Kidney (tissue), 13 donors: ENCODE measurements at regions not wholly inside any gene's neighbourhood (a gene's known extent, or its start where the extent isn't known, plus 50 kb on each side); places are given as distances from the start of the nearest gene placed in this dataset.

Source experiments
- DNase-seq, 5 donors: peaks; one replicate each; pipeline ENCODE4 v3.0.0-alpha.2; 2013 to 2020
- FAIRE-seq: peaks from 2 replicates; lab custom pipeline; 2012; peaks lifted over from hg19 to GRCh38; lab: Jason Lieb, UNC
- H3K27ac ChIP-seq, 2 donors: one replicate each; pipeline ENCODE4 v1.7.0; 2013; ENCODE audit warnings: low read depth in 2 of 2, low read length in 2 of 2, inconsistent platforms in 1 of 2
- H3K27me3 ChIP-seq: one replicate; pipeline ENCODE4 v1.7.1; 2013; ENCODE audit warnings: low read length, inconsistent platforms; ENCODE audit not compliant: control insufficient read depth, insufficient read depth
- H3K36me3 ChIP-seq, 3 donors: one replicate each; pipeline versions ENCODE4 v1.7.0 to v1.7.1; 2013; ENCODE audit warnings: low read length in 3 of 3, control low read depth in 1 of 3, inconsistent platforms in 1 of 3; ENCODE audit not compliant: insufficient read depth in 3 of 3, control insufficient read depth in 2 of 3
- H3K4me1 ChIP-seq, 3 donors: one replicate each; pipeline versions ENCODE4 v1.7.0 to v1.7.1; 2013; ENCODE audit warnings: low read length in 3 of 3, inconsistent platforms in 1 of 3, low read depth in 1 of 3; ENCODE audit not compliant: control insufficient read depth in 2 of 3, insufficient read depth in 2 of 3
- H3K4me3 ChIP-seq, 3 donors: one replicate each; pipeline versions ENCODE4 v1.7.0 to v1.8.1; 2013; ENCODE audit warnings: low read length in 3 of 3, control low read depth in 1 of 3, inconsistent platforms in 1 of 3
- H3K9ac ChIP-seq, 3 donors: one replicate each; pipeline versions ENCODE4 v1.7.0 to v1.7.1; 2013; ENCODE audit warnings: low read length in 3 of 3, control low read depth in 1 of 3, inconsistent platforms in 1 of 3
- H3K9me3 ChIP-seq, 3 donors: one replicate each; pipeline versions ENCODE4 v1.7.0 to v1.7.1; 2013; ENCODE audit warnings: low read length in 3 of 3, control low read depth in 1 of 3, inconsistent platforms in 1 of 3; ENCODE audit not compliant: control insufficient read depth in 2 of 3, insufficient read depth in 1 of 3
- intact Hi-C: fragments of 100-400 bp; cut with DNase I; formaldehyde crosslinking; loops from one replicate; pipeline ENCODE4 v1.11.1; 2022
- TF ChIP-seq, protein P1 (sequence below): IDR thresholded peaks from 3 replicates; pipeline ENCODE4 v1.5.1; 2012; ENCODE audit warnings: mild to moderate bottlenecking, moderate library complexity, borderline replicate concordance; ENCODE audit not compliant: insufficient read depth; ENCODE audit errors: extremely low read depth
- donor health status: control.
- donor health status: control.
- donor health status: control.
- donor health status: control.
- donor health status: control.
- donor health status: DM: yes; HTN: yes; CAD: no.
- donor health status: Normal renal cell carcinoma (clear cell type).

GRCh38 chr4:162347156-162347841 lies 183.5 kb upstream of the FSTL5 start:
- intact Hi-C loops = no loop called here
- DNase-seq (no peak), FAIRE-seq (no peak)
- Histone ChIP-seq H3K9me3 (no peaks in the 10 kb centered on the region), H3K4me3 (no peak overlapping the region), H3K36me3 (no peaks in the 10 kb centered on the region), H3K27ac (no peak overlapping the region), H3K27me3 (no peaks in the 10 kb centered on the region), H3K9ac (no peak overlapping the region), H3K4me1 (no peaks in the 10 kb centered on the region)
- TF ChIP-seq, protein P1, sequence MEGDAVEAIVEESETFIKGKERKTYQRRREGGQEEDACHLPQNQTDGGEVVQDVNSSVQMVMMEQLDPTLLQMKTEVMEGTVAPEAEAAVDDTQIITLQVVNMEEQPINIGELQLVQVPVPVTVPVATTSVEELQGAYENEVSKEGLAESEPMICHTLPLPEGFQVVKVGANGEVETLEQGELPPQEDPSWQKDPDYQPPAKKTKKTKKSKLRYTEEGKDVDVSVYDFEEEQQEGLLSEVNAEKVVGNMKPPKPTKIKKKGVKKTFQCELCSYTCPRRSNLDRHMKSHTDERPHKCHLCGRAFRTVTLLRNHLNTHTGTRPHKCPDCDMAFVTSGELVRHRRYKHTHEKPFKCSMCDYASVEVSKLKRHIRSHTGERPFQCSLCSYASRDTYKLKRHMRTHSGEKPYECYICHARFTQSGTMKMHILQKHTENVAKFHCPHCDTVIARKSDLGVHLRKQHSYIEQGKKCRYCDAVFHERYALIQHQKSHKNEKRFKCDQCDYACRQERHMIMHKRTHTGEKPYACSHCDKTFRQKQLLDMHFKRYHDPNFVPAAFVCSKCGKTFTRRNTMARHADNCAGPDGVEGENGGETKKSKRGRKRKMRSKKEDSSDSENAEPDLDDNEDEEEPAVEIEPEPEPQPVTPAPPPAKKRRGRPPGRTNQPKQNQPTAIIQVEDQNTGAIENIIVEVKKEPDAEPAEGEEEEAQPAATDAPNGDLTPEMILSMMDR = no peak

DNA sequence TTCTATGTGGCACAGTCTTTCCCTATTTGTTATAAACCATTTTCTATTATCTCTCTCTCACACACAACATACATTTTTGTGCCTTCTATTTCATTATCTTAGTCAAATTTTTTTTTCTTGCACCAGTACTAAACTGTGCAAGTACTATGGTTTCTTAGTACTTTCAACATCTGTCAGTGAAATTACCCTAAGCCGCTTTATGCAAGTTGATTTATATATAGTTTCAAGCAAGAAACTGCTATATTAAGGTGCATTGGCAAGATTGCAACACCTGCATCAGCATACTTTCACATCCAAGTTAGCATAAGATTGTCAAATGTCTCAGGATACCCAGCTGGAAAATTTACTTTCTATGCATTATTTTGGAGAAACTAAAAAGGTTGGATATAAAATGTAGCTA lies 180.2 kb upstream of the FSTL5 start:
- no peaks in the 10 kb centered on the region for H3K36me3 ChIP-seq
- no peaks in the 10 kb centered on the region for H3K9me3 ChIP-seq
- intact Hi-C loops = no loop called here
- no peak overlapping the region for H3K27ac ChIP-seq
- no peak overlapping the region for H3K9ac ChIP-seq
- TF ChIP-seq, protein P1 = no peak
- DNase-seq (no peak), FAIRE-seq (no peak)
- no peaks in the 10 kb centered on the region for H3K27me3 ChIP-seq
- no peaks in the 10 kb centered on the region for H3K4me1 ChIP-seq
- no peak overlapping the region for H3K4me3 ChIP-seq

DNA sequence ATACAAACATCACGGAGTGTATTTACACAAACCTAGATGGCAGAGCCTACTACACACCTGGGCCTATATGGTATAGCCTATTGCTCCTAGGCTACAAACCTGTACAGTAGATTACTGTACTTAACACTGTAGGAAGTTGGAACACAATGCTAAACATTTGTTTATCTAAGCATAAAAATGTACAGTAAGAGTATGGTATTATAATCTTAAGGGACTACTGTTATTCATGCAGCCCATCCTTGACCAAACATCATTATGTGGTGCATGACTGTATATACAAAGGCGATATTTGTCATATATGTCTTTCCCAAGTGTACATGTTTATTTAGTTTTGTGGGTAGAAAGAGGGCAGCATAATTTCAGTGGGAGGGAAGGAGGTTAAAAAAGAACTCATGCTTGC lies 177.7 kb upstream of the FSTL5 start:
- FAIRE-seq (no peak), DNase-seq (no peak)
- H3K27ac ChIP-seq = no peak overlapping the region
- intact Hi-C loops = no loop called here
- H3K9ac ChIP-seq = no peak overlapping the region
- H3K4me3 ChIP-seq = no peak overlapping the region
- no peaks in the 10 kb centered on the region for H3K4me1 ChIP-seq
- no peaks in the 10 kb centered on the region for H3K36me3 ChIP-seq
- no peaks in the 10 kb centered on the region for H3K9me3 ChIP-seq
- no peaks in the 10 kb centered on the region for H3K27me3 ChIP-seq
- TF ChIP-seq, protein P1 = no peak

- Histone ChIP-seq H3K4me3 (peak overlapping the region in 1 of 3 donors; percentile 17), H3K27me3 (no peaks in the 10 kb centered on the region), H3K36me3 (no peaks in the 10 kb centered on the region), H3K9ac (no peak overlapping the region), H3K4me1 (no peaks in the 10 kb centered on the region), H3K9me3 (no peaks in the 10 kb centered on the region), H3K27ac (no peak overlapping the region)
- no peak for FAIRE-seq
- intact Hi-C loops = no loop called here
- TF ChIP-seq, protein P1 = no peak
- DNase-seq = no peak
These were observed 160.1 kb upstream of the FSTL5 start for GRCh38 chr4:162323919-162324318.
